PC-3 (cell line): ENCODE measurements at regions not wholly inside any gene's neighbourhood (a gene's known extent, or its start where the extent isn't known, plus 50 kb on each side); places are given as distances from the start of the nearest gene placed in this dataset.

Source experiments
- EZH2 ChIP-seq: fragments of 300-600 bp; sonication (generic); IDR thresholded peaks from one replicate; pipeline ENCODE4 v1.6.1; 2017; ENCODE audit warnings: antibody characterized with exemption, mild to moderate bottlenecking, low read length; ENCODE audit not compliant: unreplicated experiment
- EZH2phosphoT487 ChIP-seq: fragments of 300-600 bp; sonication (generic); IDR thresholded peaks from 2 replicates; pipeline ENCODE4 v1.6.1; 2018; ENCODE audit warnings: mild to moderate bottlenecking, antibody characterized with exemption, low read length, borderline replicate concordance
- TF ChIP-seq, protein P1 (sequence below): fragments of 300-600 bp; sonication (generic); conservative IDR thresholded peaks from 2 replicates; pipeline ENCODE4 v1.5.1; 2017; ENCODE audit warnings: antibody characterized with exemption, low read depth, mild to moderate bottlenecking, low read length

DNA sequence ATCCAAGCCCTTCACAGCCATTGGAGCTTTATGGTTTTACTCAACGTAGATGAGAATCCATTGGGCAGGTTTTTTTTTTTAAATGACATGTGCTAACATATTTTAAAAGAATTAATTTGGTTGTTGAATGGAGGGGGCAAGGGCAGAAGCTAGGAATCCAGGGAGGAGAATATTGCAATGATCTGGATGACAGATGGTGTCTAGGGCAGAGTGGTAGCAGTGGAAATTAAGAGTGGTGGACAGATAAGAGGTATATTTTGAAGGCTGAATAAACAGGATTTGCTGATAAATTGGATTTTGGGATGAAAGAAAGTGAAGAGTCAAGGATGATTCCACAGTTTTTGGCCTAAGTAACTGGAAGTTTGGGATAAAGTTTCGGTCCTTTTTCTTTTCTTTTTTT lies 54.8 kb upstream of the DHX40 start:
- TF ChIP-seq, protein P1, sequence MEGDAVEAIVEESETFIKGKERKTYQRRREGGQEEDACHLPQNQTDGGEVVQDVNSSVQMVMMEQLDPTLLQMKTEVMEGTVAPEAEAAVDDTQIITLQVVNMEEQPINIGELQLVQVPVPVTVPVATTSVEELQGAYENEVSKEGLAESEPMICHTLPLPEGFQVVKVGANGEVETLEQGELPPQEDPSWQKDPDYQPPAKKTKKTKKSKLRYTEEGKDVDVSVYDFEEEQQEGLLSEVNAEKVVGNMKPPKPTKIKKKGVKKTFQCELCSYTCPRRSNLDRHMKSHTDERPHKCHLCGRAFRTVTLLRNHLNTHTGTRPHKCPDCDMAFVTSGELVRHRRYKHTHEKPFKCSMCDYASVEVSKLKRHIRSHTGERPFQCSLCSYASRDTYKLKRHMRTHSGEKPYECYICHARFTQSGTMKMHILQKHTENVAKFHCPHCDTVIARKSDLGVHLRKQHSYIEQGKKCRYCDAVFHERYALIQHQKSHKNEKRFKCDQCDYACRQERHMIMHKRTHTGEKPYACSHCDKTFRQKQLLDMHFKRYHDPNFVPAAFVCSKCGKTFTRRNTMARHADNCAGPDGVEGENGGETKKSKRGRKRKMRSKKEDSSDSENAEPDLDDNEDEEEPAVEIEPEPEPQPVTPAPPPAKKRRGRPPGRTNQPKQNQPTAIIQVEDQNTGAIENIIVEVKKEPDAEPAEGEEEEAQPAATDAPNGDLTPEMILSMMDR, result no peak
- TF ChIP-seq EZH2 (no peak), EZH2phosphoT487 (no peak)
